ENCODE measurements at regions not wholly inside any gene's neighbourhood (a gene's known extent, or its start where the extent isn't known, plus 50 kb on each side); places are given as distances from the start of the nearest gene placed in this dataset.
A peak's percentile ranks its signal among the peaks of the same experiment; 100 is the strongest.

- 40 to 43% (median 43%) methylated on average over 7 of the region's 7 CpGs for WGBS, 4 donors
- no peak for TF ChIP-seq POLR2A (IDR thresholded peaks at IDR 0.05)
- TF ChIP-seq, protein P1, sequence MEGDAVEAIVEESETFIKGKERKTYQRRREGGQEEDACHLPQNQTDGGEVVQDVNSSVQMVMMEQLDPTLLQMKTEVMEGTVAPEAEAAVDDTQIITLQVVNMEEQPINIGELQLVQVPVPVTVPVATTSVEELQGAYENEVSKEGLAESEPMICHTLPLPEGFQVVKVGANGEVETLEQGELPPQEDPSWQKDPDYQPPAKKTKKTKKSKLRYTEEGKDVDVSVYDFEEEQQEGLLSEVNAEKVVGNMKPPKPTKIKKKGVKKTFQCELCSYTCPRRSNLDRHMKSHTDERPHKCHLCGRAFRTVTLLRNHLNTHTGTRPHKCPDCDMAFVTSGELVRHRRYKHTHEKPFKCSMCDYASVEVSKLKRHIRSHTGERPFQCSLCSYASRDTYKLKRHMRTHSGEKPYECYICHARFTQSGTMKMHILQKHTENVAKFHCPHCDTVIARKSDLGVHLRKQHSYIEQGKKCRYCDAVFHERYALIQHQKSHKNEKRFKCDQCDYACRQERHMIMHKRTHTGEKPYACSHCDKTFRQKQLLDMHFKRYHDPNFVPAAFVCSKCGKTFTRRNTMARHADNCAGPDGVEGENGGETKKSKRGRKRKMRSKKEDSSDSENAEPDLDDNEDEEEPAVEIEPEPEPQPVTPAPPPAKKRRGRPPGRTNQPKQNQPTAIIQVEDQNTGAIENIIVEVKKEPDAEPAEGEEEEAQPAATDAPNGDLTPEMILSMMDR (IDR thresholded peaks at IDR 0.05): peak in 11 of 12 donors; percentile 11 to 58 (median 41)
- H3K4me3 ChIP-seq: no peak overlapping the region
- DNase-seq (peak in 2 of 5 donors; percentile 32 to 33), ATAC-seq (peak in 3 of 4 donors; percentile 58 to 61 (median 60))
- H3K36me3 ChIP-seq: no peaks in the 10 kb centered on the region
- H3K9me3 ChIP-seq: peaks cover 0 to 11% (median 1%) of the 10 kb centered on the region in 12 donors
- intact Hi-C loops (cut with DNase I): no loop called here
- H3K27me3 ChIP-seq: no peaks in the 10 kb centered on the region
- no peaks in the 10 kb centered on the region for H3K4me1 ChIP-seq
- H3K27ac ChIP-seq: no peak overlapping the region
Observed at GRCh38 chr16:80369138-80369958, 171.4 kb upstream of the DYNLRB2 start.

- H3K27ac ChIP-seq: no peak overlapping the region
- no peaks in the 10 kb centered on the region for H3K9me3 ChIP-seq
- no peak for ATAC-seq
- intact Hi-C loops (cut with DNase I): no loop called here
- TF ChIP-seq, protein P1 (IDR thresholded peaks at IDR 0.05): no peak
- no peak for TF ChIP-seq POLR2A (IDR thresholded peaks at IDR 0.05)
- no peak overlapping the region for H3K4me3 ChIP-seq
- no peaks in the 10 kb centered on the region for H3K36me3 ChIP-seq
- DNase-seq: no peak
- 76 to 86% (median 81%) methylated on average over 2 of the region's 2 CpGs for WGBS, 4 donors
- no peaks in the 10 kb centered on the region for H3K27me3 ChIP-seq
- no peaks in the 10 kb centered on the region for H3K4me1 ChIP-seq
Observed at GRCh38 chr16:80367037-80367658, 173.6 kb upstream of the DYNLRB2 start.

- Histone ChIP-seq H3K9me3 (no peaks in the 10 kb centered on the region), H3K27ac (no peak overlapping the region), H3K36me3 (no peaks in the 10 kb centered on the region), H3K27me3 (no peaks in the 10 kb centered on the region), H3K4me1 (no peaks in the 10 kb centered on the region), H3K4me3 (no peak overlapping the region)
- TF ChIP-seq POLR2A (IDR thresholded peaks at IDR 0.05): no peak
- TF ChIP-seq, protein P1 (IDR thresholded peaks at IDR 0.05): no peak
- intact Hi-C loops (cut with DNase I): no loop called here
- 88 to 92% (median 91%) methylated on average over 10 of the region's 10 CpGs for WGBS, 4 donors
- no peak for ATAC-seq
- DNase-seq: no peak
Observed at GRCh38 chr16:80366023-80366422, 174.8 kb upstream of the DYNLRB2 start.

DNA sequence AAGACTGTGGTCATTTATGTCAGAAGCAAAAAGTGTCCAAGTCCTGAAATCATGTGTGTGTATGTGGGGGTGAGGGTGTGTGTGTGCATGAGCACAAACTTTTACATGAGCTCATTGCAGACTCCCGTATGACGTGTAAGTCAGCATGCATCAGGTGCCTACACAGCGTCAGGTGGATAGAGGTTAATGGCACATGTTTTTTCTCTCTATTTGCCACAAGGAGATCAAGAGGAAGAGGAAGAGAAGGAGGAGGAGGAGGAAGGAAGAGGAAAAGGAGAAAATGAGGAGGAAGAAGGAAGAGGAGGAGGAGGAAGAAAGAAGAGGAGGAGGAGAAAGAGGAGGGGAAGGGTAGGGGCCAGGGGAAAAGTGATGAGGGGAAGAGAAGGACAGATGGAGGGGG lies 178.0 kb upstream of the DYNLRB2 start:
- intact Hi-C loops (cut with DNase I): no loop called here
- TF ChIP-seq POLR2A (IDR thresholded peaks at IDR 0.05): no peak
- TF ChIP-seq, protein P1 (IDR thresholded peaks at IDR 0.05): no peak
- Histone ChIP-seq H3K4me3 (no peak overlapping the region), H3K27me3 (no peaks in the 10 kb centered on the region), H3K4me1 (no peaks in the 10 kb centered on the region), H3K36me3 (no peaks in the 10 kb centered on the region), H3K9me3 (no peaks in the 10 kb centered on the region), H3K27ac (no peak overlapping the region)
- WGBS, 4 donors: 84 to 92% (median 87%) methylated on average over 3 of the region's 3 CpGs
- ATAC-seq (no peak), DNase-seq (no peak)
